GM21737 (cell line): ENCODE measurements at regions not wholly inside any gene's neighbourhood (a gene's known extent, or its start where the extent isn't known, plus 50 kb on each side); places are given as distances from the start of the nearest gene placed in this dataset.
"Not testable (repeated sequence)": the region's sequence is repeated elsewhere in the genome, so short reads cannot be mapped to it uniquely, and the experiment has no call there.

Source experiments
- ATAC-seq: cut with Tn5 transposase; IDR thresholded peaks from one replicate; pipeline ENCODE4 v1.9.1; 2021; ENCODE audit warnings: mild to moderate bottlenecking, moderate library complexity; ENCODE audit not compliant: unreplicated experiment

- no peak for ATAC-seq
Measured at GRCh38 chr16:59604354-59604753, 870.2 kb upstream of the GOT2 start.

DNA sequence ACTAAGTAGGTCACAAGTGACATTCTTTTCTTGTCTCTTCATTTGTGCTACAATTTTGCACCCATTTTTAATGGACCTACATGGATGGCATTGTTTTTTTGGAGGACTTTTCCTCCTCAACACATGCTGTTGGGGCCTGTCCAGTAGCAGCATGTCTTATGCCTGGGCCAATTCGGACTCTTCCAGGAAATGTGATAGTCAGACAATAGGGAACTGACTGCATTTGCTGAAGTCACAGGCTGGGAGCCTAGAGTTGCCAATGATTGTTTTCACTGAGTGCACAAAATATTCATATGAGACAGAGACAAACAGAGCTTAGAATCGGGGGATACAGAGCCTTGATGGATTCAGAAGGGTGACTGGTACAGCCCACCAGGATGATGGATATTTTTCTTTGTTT lies 867.3 kb upstream of the GOT2 start:
- no peak for ATAC-seq

GRCh38 chr16:59597269-59597668 lies 863.2 kb upstream of the GOT2 start:
- ATAC-seq, result no peak

DNA sequence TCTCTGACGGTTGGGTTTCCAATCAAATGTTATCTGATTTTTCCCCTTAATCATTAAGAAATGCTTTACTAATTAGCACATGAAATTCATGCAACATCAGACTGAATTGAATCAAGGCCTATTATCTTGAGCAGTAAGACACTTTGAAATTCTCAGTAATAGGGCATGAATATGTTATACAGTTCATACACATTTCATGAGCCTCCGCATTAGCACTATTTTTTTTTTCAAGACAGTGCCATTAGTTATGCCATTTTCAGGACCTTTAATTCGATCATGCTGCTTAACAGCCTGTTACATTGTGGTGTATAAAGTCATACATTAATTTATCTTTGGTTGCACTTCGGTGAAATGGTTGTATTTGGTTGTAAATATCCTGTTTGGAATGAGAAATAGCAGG lies 862.6 kb upstream of the GOT2 start:
- no peak for ATAC-seq

DNA sequence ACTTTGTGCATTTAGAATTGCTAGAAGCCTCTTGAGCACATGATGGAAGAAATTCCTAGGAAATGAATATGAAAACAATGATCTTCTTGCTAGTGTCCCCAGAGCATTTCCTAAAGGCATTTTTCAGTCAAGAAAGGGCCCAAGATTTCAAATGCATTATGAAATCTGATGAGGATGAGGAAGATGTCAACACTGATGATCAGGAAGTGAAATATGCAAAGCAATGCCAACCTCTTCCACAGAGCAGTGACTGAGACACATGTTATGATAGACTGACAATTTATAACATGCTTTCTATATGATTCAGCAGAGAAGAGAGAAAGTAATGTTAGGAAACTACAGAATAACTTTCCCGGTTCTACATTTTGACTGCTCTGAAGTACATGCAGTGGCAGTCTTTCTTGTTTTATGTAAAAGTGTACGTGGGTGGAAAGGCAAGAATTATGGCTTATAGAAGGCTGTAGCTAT lies 859.1 kb upstream of the GOT2 start:
- no peak for ATAC-seq

- no peak for ATAC-seq
Measured at GRCh38 chr16:59591480-59591879, 857.4 kb upstream of the GOT2 start.

DNA sequence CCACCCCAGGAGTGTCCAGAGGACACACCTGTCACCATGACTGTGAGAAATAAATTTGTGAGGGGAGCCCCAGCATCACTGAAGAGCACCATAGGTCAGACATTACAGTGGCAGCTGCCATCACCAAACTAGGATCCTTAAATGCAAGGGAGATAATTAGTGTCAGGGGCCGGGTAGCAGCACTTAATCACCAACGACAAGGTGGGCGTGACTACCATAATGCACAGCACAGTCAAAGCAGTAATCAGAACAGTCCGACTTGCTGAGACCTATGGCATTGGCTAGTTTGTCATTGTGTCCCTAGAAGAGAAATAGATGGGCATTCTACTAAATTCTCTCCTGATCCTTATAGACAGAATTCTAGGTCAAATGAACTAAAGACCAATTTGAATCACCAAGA lies 856.7 kb upstream of the GOT2 start:
- ATAC-seq, result no peak

GRCh38 chr16:59586331-59586730 lies 852.2 kb upstream of the GOT2 start:
- no peak for ATAC-seq

DNA sequence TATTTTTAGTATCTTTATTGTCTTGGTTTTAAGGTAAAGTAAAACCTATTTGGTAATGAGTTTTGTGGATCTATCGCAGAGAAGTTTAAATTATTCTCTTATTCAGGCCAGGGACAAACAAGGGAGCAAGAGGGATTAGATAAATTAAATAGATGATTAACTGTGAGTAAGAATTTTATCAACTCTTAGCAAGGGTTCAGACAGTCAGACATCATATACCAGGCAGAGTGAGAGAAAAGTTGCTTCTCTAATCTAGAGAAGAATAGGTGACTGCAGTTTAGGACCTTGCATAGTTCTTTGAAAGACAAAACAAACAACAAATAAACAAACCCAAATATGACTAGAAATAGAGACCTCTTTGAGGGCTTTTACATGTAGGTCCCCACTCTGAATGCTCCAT lies 840.2 kb upstream of the GOT2 start:
- no peak for ATAC-seq

GRCh38 chr16:59573528-59574271 lies 839.6 kb upstream of the GOT2 start:
- no peak for ATAC-seq

DNA sequence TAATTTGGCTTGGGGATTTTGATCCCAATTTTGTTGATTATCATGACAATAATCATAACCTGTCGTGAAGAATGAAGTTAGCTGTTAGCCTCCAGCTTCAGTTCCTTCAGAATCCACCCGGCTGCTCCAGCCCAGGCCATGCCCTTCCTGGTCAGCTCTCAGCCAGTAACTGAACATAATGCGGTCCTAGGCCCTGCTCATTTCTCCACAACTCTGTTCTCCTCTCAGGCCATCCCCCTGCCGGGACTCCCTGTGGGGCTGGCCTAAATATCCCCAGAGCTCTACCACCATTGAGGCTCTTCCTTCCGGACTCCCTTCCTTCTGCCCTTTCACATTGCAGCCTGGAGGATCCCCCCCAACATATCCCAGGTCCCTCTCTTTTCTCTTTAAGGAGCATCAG lies 833.4 kb upstream of the GOT2 start:
- ATAC-seq, result no peak

GRCh38 chr16:59566446-59566845 lies 832.3 kb upstream of the GOT2 start:
- no peak for ATAC-seq

DNA sequence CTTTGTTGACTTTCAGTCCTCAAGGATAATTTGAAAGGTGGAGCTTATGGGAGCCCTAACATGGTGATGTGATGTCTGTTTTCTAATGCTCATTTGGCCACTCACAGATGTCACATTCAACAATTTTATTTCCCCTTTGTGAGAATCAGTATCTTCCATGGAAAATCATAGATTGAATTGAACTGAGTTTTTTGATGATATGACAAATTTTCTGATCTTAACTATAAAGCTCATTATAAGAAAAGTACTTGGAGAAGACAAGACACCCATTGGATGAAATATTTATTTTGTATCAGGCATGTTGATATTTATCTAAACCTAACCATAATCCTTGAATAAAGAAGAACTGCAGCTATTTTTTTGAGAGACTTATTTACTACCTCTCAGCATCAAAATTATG lies 824.6 kb upstream of the GOT2 start:
- ATAC-seq, result no peak

DNA sequence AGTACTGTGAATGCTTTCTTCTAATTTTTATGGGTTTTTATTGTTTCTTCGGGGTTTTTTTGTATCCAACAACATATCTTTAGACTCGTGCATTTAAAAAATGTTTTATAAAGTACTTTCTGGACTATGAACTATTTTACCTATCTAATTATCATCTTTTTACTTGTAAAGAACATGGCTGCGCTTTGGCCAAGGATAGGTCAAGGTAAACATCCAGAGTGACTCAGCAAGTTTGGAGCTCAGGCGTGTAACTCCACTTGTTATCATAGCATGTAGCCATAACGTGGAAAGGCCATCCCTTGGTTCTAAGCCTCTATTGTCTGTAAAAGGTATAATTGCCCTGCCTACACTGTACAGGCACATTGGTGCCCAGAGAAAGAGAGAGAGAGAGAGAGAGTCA lies 818.0 kb upstream of the GOT2 start:
- no peak for ATAC-seq

DNA sequence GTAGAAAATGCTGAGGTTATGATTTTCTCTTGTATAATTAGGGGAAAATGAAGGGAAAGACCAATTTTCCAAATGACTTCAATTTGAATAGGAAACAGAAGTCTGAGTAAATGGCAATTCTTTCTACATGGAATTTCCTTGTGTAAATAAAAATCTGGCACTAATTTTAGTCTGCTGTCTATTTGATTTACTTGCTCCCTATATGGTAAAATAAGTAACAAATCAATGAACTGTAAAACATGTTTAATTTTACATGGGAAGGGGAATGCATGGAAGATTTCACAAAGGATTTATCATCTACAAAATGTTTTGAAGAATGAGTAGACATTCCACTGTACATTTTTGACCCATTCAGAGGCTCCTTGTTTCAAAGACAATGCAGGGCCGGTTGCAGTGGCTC lies 811.6 kb upstream of the GOT2 start:
- ATAC-seq, result no peak

DNA sequence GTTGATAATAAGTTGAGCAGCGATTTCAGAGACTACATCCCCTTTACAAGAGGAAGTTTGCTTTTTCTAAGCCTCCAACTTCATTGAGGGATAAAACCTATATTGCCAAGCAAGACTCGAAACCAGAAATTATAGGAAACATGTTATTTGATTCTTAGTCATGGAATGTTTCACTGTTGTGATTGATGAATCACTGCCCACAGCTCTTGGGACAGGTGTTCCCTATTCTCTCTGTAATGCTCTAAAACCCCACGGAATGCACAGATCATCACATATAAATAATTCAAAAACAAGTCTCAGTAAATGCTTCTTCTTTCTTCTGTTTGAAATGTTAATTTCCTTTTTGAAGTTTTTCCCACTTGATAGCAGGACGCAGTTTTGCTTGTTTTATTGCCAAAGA lies 809.5 kb upstream of the GOT2 start:
- ATAC-seq, result no peak

- ATAC-seq, result no peak
Measured at GRCh38 chr16:59540621-59541020, 806.5 kb upstream of the GOT2 start.

DNA sequence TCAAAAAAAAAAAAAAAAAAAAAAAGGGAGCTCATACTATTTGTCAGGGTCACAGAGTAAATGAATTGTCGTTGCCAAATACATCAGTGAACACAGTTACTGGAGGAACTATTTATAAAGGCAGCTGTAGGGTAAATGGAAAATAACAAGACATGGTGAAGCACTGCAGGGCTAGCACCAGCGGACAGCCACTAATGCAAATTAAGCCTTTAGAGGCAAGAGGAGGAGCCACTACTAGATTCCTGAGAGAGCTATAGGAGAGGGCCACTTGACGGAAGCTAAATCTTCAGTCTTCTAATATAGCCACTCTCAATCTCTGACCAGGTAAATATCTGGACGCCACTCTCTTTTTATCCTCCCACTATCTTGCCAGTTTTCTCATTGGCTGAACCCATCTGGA lies 801.2 kb upstream of the GOT2 start:
- no peak for ATAC-seq

DNA sequence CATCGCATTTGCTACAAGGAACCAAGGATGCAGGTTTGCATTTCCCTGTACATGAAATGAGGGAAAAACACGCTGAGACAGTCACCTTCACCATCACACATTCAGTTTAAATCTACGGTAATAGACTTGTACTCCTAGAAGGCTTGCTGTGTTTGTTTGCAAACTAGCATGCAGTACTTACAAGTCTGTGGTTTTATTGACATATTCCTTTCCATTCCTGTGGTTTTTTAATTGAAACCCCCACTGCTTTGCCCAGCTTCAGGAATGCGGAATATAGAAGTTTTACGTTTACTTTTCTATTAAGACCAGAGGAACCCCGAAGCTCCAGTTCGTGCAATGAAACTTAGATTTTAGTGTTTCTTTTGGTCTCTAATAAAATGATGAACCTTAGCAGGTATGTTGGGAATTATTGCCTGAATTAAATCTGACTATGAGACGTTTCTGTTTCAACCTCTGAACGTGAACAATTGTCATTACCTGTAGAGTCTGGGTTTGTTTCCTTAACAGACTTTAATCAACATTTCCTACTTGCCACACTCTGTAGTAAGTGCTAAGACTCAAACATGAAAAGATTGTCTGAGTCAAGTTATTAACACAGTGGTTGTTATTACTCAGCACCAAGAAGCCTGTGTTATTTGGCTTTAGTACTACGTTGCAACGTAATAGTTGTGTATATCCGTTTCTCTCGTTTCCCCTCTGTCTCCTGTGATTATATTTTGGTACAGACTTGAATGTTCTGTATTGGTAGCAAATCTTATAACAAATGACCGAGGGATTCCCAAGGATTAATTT lies 793.3 kb upstream of the GOT2 start:
- no peak for ATAC-seq

- ATAC-seq, result no peak
Measured at GRCh38 chr16:59522826-59523225, 788.7 kb upstream of the GOT2 start.

GRCh38 chr16:59518721-59519120 lies 784.6 kb upstream of the GOT2 start:
- not testable (repeated sequence) for ATAC-seq

- ATAC-seq, result no peak
Measured at GRCh38 chr16:59514651-59515050, 780.5 kb upstream of the GOT2 start.
